Colonic mucosa (tissue), 4 donors: ENCODE measurements at regions not wholly inside any gene's neighbourhood (a gene's known extent, or its start where the extent isn't known, plus 50 kb on each side); places are given as distances from the start of the nearest gene placed in this dataset.
"Not testable (repeated sequence)": the region's sequence is repeated elsewhere in the genome, so short reads cannot be mapped to it uniquely, and the experiment has no call there.

Experiments
- DNase-seq: peaks from one replicate; pipeline ENCODE4 v3.0.0-alpha.2; 2020
- H3K27ac ChIP-seq: fragments of 200-600 bp; one replicate; pipeline ENCODE4 v1.8.0; 2021
- H3K27me3 ChIP-seq: fragments of 200-600 bp; one replicate; pipeline ENCODE4 v1.8.0; 2021
- H3K36me3 ChIP-seq: fragments of 200-600 bp; one replicate; pipeline ENCODE4 v1.8.0; 2021
- H3K4me1 ChIP-seq: fragments of 200-600 bp; one replicate; pipeline ENCODE4 v1.8.0; 2021; ENCODE audit warnings: mild to moderate bottlenecking
- H3K4me3 ChIP-seq: fragments of 200-600 bp; one replicate; pipeline ENCODE4 v1.8.0; 2021
- H3K9ac ChIP-seq, 2 donors: one replicate each; pipeline ENCODE4 v1.7.0; 2013; ENCODE audit warnings: control low read depth in 2 of 2, low read depth in 2 of 2, low read length in 2 of 2
- H3K9me3 ChIP-seq: fragments of 200-600 bp; one replicate; pipeline ENCODE4 v1.8.0; 2021
- intact Hi-C: fragments of 100-400 bp; cut with DNase I; formaldehyde crosslinking; loops from one replicate; pipeline ENCODE4 v1.14.1; 2022
- TF ChIP-seq, protein P1 (sequence below): fragments of 200-600 bp; IDR thresholded peaks from one replicate; pipeline ENCODE4 v1.8.0; 2022; ENCODE audit warnings: antibody characterized with exemption, mild to moderate bottlenecking
- donor health status: healthy.
- donor health status: DM: no; HTN: no; CAD: no.
- donor health status: DM: no; HTN: no; CAD: no.

DNA sequence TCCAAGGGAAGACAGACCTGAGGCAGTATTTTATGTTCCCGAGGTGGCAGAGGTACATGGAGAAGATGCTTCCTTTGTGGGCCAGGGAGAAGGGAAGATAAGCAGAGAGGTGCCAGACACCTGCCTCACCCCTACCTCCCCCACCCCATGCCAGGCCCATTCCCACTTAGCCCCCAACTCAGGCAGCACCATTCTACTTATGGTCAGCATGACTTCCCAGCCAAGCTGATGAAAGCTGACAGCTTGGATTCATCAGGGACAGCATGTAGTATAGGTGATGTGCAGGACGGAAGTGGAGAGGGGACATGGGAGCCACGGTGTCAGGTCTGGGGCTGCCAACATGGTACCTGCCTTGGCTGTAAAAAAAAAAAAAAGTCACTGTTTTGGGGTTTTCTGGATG lies 57.5 kb upstream of the CSPG4 start:
- DNase-seq, result no peak
- Histone ChIP-seq H3K27ac (no peak overlapping the region), H3K4me1 (no peaks in the 10 kb centered on the region), H3K9ac (no peak overlapping the region), H3K4me3 (no peak overlapping the region), H3K9me3 (no peaks in the 10 kb centered on the region), H3K36me3 (no peaks in the 10 kb centered on the region), H3K27me3 (no peaks in the 10 kb centered on the region)
- TF ChIP-seq, protein P1, sequence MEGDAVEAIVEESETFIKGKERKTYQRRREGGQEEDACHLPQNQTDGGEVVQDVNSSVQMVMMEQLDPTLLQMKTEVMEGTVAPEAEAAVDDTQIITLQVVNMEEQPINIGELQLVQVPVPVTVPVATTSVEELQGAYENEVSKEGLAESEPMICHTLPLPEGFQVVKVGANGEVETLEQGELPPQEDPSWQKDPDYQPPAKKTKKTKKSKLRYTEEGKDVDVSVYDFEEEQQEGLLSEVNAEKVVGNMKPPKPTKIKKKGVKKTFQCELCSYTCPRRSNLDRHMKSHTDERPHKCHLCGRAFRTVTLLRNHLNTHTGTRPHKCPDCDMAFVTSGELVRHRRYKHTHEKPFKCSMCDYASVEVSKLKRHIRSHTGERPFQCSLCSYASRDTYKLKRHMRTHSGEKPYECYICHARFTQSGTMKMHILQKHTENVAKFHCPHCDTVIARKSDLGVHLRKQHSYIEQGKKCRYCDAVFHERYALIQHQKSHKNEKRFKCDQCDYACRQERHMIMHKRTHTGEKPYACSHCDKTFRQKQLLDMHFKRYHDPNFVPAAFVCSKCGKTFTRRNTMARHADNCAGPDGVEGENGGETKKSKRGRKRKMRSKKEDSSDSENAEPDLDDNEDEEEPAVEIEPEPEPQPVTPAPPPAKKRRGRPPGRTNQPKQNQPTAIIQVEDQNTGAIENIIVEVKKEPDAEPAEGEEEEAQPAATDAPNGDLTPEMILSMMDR, result no peak
- intact Hi-C loops, result no loop called here

DNA sequence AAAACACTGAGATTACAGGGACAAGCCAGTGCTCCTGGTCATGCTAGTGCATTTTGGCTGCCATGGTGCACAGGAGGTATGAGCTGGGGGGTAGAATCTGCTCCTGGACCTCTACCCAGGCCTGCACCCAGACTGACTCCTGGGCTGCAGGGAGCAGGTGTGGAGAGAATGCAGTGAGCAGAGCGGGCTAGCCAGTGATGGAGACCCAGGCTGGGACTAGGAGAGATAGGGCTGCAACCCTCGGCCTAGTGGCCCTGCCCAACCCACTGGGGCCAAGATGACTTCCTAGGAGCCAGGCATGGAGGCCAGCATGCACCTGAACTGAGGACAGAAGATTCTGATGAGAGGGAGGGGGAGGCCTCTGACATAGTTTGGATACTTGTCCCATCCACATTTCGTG lies 55.9 kb upstream of the CSPG4 start:
- H3K36me3 ChIP-seq, intact Hi-C loops, H3K4me3 ChIP-seq, H3K4me1 ChIP-seq, H3K27ac ChIP-seq, H3K9ac ChIP-seq, DNase-seq, H3K27me3 ChIP-seq, H3K9me3 ChIP-seq: not testable (repeated sequence)

DNA sequence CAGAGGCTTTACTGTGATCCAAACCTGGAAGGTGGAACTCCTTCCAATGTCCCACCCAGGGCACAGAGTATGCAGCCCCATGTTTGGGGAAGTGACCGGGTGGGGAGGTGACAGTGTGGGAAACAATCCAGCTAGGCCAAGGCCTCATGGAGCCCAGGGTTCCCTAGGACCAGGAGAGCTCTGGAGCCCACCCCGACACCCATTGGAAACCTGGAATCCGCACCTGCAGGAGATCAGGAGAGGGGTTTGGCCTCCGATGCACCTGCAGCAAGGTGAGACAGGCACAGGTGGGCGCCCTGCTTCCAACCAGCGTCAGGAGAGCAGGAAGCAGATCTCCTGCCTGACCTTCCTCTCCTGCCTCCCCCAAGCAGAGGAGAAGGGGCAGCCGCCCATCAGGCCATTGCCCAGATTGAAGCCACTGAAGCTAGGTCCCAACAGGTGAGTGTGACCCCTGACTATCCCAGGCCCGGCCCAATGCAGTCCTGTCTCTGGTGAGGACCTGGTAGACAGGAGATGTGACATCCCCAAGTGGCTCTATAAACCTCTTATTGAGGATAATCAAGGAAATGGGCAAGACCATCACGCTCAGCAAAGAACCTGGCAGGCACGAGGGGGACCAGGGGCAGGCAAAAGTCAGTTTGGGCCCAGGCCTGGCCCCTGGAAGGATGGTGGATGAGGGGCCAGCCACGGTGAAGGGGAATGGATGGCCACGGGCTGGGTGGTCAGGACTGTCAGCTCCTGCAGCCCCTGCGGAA lies 53.1 kb upstream of the CSPG4 start:
- DNase-seq, H3K4me1 ChIP-seq, H3K4me3 ChIP-seq, H3K27ac ChIP-seq, H3K9ac ChIP-seq, intact Hi-C loops, H3K36me3 ChIP-seq, H3K27me3 ChIP-seq, H3K9me3 ChIP-seq: not testable (repeated sequence)

DNA sequence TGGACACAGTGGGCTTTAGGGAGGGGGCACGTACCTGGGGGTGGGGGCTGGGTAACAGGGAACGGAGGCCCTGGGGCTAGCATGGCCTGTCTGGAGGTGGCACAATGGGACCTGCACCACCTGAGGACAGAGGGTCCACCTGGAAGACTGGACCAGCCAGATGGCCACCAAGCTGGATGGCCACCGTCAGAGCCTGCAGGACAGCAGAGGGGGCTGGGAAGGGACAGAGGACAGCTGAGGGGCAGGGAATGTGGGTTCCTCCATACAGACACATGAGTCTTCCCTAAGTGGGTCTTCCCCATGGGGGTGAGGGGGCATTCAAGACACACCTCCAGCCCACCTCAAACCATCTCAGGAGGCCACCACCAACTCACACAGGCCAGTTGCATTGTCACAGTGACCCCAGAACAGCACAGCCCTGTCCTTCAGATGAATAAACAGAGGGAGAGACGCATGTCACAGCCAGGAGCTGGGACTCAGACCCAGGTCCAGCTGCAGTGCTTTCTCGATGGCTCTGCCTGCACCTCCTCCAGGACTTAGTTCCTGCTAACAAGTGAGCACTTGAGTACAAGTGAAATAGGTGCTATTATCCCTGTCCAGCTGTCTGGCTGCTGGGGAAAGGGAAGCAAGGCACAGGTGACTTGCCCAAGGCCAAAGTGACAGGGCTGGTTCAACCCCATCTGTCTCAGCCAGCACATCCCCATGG lies 52.4 kb upstream of the CSPG4 start:
- intact Hi-C loops, result not testable (repeated sequence)

DNA sequence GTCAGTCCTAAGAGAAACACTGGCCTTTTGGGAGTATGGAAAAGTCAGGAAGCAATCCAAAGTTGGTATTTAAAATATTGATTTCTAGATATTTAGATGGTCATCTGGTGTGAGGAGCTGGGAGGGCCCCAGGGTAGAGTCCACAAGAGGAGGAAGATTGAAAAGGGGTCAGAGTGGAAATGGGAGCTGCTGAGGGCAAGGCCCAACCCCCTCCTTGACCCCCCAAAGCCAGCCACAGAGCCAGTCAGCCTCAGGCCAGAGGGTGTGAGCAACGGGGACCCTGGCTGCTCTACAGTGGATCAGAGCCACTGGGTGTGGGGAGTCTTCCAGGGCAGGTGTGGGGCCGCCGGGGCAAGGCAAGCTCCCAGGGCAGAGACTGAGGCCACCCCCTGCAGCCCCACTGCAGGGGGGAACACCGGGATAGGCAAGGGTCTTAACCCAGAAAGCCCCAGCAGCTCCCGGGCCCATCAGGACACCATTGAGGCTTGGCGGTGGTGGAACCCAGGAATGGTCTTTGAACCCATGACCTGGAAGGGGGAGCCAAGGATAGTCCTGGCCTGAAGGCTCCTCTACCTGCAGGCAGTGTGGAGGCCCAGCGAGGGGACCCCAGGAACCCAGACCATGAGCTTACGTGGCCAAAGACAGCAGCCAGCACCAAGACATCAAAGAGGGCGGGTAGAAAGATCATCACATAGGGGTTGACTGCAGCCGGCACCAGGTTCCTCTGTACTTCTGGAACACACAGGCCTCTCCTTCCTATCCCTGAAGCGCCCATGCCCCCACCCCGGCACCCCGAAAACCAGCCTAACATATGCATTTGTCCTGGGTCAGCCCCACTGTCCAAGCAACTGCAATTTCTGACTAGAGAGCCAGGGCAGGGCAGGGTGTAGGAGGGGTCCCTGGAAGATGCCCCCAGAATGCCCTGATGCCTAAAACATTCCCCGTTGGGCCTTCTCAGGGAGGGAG lies 51.3 kb upstream of the CSPG4 start:
- H3K4me1 ChIP-seq, DNase-seq, H3K9ac ChIP-seq, H3K27ac ChIP-seq, H3K9me3 ChIP-seq, H3K36me3 ChIP-seq, intact Hi-C loops, H3K4me3 ChIP-seq, H3K27me3 ChIP-seq: not testable (repeated sequence)

More for the DNA sequence above, 52.4 kb upstream of the CSPG4 start:
- H3K36me3 ChIP-seq, H3K4me1 ChIP-seq, H3K27ac ChIP-seq, H3K9me3 ChIP-seq, H3K4me3 ChIP-seq, H3K9ac ChIP-seq, H3K27me3 ChIP-seq, DNase-seq: not testable (repeated sequence)

DNA sequence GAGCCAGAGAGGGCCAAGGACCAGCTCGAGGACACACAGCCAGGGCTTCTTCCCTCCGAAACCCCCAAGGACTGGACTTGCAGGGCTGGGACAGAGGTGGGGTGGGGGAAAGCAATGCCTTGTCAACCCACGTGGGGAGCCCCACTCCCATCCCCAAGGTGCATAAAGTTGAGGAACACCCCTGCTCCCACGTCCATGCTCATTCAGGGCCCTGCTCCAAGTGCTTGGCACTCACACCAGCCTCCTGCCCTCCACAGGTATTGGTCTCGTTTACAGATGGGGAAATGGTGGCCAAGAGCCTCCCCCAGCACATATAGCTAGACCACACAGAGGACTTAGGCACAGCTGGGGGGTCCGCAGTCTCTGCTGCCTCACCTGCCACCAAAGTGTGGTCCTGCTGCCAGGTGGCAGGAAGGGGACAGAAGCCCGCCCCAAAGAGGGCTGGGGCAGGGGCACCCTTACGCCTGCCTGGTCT lies 50.5 kb upstream of the CSPG4 start:
- Histone ChIP-seq H3K36me3 (no peaks in the 10 kb centered on the region), H3K9me3 (no peaks in the 10 kb centered on the region), H3K4me3 (no peak overlapping the region), H3K27me3 (no peaks in the 10 kb centered on the region), H3K27ac (no peak overlapping the region), H3K4me1 (no peaks in the 10 kb centered on the region), H3K9ac (no peak overlapping the region)
- intact Hi-C loops, result no loop called here
- TF ChIP-seq, protein P1, result no peak
- DNase-seq, result no peak
